Right lung (tissue), 2 donors: ENCODE measurements at regions not wholly inside any gene's neighbourhood (a gene's known extent, or its start where the extent isn't known, plus 50 kb on each side); places are given as distances from the start of the nearest gene placed in this dataset.

Source experiments
- DNase-seq, 2 donors: peaks; one replicate each; pipeline ENCODE4 v3.0.0-alpha.2; 2013

- no peak for DNase-seq
These were observed 223.7 kb downstream of the KCNC2 start for GRCh38 chr12:74985986-74986319.

- DNase-seq: no peak
These were observed 221.5 kb downstream of the KCNC2 start for GRCh38 chr12:74988156-74988555.
